Mesothelial cell of epicardium (in vitro differentiated cells): ENCODE measurements at regions not wholly inside any gene's neighbourhood (a gene's known extent, or its start where the extent isn't known, plus 50 kb on each side); places are given as distances from the start of the nearest gene placed in this dataset.
A peak's percentile ranks its signal among the peaks of the same experiment; 100 is the strongest.

ENCODE experiments used
- DNase-seq, 2 experiments: peaks; one replicate each; pipeline ENCODE4 v3.0.0; 2021; ENCODE audit warnings: low spot score in 2 of 2; ENCODE audit not compliant: unreplicated experiment in 2 of 2
- H3K27ac Mint-ChIP-seq: 2 replicates; pipeline ENCODE4 v1.8.0; 2021; ENCODE audit warnings: mixed read lengths
- H3K27me3 Mint-ChIP-seq: 2 replicates; pipeline ENCODE4 v1.8.0; 2021; ENCODE audit warnings: low read depth, mixed read lengths
- H3K36me3 Mint-ChIP-seq: 2 replicates; pipeline ENCODE4 v1.8.0; 2021; ENCODE audit warnings: mixed read lengths
- H3K4me1 Mint-ChIP-seq: 2 replicates; pipeline ENCODE4 v1.8.0; 2021; ENCODE audit warnings: mixed read lengths
- H3K4me3 Mint-ChIP-seq: 2 replicates; pipeline ENCODE4 v1.8.0; 2021; ENCODE audit warnings: mild to moderate bottlenecking, moderate library complexity, mixed read lengths
- H3K9me3 Mint-ChIP-seq: 2 replicates; pipeline ENCODE4 v1.8.0; 2021; ENCODE audit warnings: mixed read lengths
- CTCF ChIP-seq: fragments of 200-600 bp; sonication (generic); IDR thresholded peaks from one replicate; pipeline ENCODE4 v1.5.0; 2021; ENCODE audit warnings: antibody characterized with exemption; ENCODE audit not compliant: unreplicated experiment

GRCh38 chrX:100512471-100512870, 72.3 kb upstream of the TNMD start:
- no peak overlapping the region for H3K4me3 Mint-ChIP-seq
- H3K27ac Mint-ChIP-seq = no peak overlapping the region
- H3K4me1 Mint-ChIP-seq = no peaks in the 10 kb centered on the region
- H3K27me3 Mint-ChIP-seq = no peaks in the 10 kb centered on the region
- peak; percentile 68 for TF ChIP-seq CTCF
- H3K36me3 Mint-ChIP-seq = no peaks in the 10 kb centered on the region
- DNase-seq = no peak
- H3K9me3 Mint-ChIP-seq = peaks cover 18% of the 10 kb centered on the region

GRCh38 chrX:100494646-100495370, 84.7 kb upstream of the PCDH19 start:
- Mint-ChIP-seq H3K27ac (no peak overlapping the region), H3K9me3 (peaks cover 42% of the 10 kb centered on the region), H3K4me1 (peaks cover 14% of the 10 kb centered on the region), H3K4me3 (no peak overlapping the region), H3K27me3 (no peaks in the 10 kb centered on the region), H3K36me3 (no peaks in the 10 kb centered on the region)
- no peak for DNase-seq
- no peak for TF ChIP-seq CTCF

GRCh38 chrX:100491174-100491573, 81.1 kb upstream of the PCDH19 start:
- H3K27me3 Mint-ChIP-seq = no peaks in the 10 kb centered on the region
- no peak overlapping the region for H3K27ac Mint-ChIP-seq
- no peak for TF ChIP-seq CTCF
- no peak overlapping the region for H3K4me3 Mint-ChIP-seq
- H3K4me1 Mint-ChIP-seq = peaks cover 14% of the 10 kb centered on the region
- H3K9me3 Mint-ChIP-seq = peaks cover 17% of the 10 kb centered on the region
- no peak for DNase-seq
- no peaks in the 10 kb centered on the region for H3K36me3 Mint-ChIP-seq

GRCh38 chrX:100487795-100488194, 77.7 kb upstream of the PCDH19 start:
- no peak overlapping the region for H3K4me3 Mint-ChIP-seq
- no peak overlapping the region for H3K27ac Mint-ChIP-seq
- H3K27me3 Mint-ChIP-seq = no peaks in the 10 kb centered on the region

GRCh38 chrX:100484971-100485370, 74.9 kb upstream of the PCDH19 start:
- no peak for DNase-seq
- H3K36me3 Mint-ChIP-seq = no peaks in the 10 kb centered on the region
- H3K4me3 Mint-ChIP-seq = no peak overlapping the region
- H3K27ac Mint-ChIP-seq = no peak overlapping the region
- H3K9me3 Mint-ChIP-seq = peaks cover 19% of the 10 kb centered on the region
- TF ChIP-seq CTCF = no peak
- no peaks in the 10 kb centered on the region for H3K4me1 Mint-ChIP-seq
- no peaks in the 10 kb centered on the region for H3K27me3 Mint-ChIP-seq

More at GRCh38 chrX:100487795-100488194, 77.7 kb upstream of the PCDH19 start:
- TF ChIP-seq CTCF = no peak
- no peaks in the 10 kb centered on the region for H3K36me3 Mint-ChIP-seq
- no peak for DNase-seq
- H3K9me3 Mint-ChIP-seq = peaks cover 12% of the 10 kb centered on the region
- no peaks in the 10 kb centered on the region for H3K4me1 Mint-ChIP-seq

- H3K27ac Mint-ChIP-seq = no peak overlapping the region
- H3K27me3 Mint-ChIP-seq = no peaks in the 10 kb centered on the region
- DNase-seq = no peak
- no peaks in the 10 kb centered on the region for H3K36me3 Mint-ChIP-seq
- H3K4me1 Mint-ChIP-seq = no peaks in the 10 kb centered on the region
- H3K4me3 Mint-ChIP-seq = no peak overlapping the region
- H3K9me3 Mint-ChIP-seq = peaks cover 42% of the 10 kb centered on the region
- no peak for TF ChIP-seq CTCF
These were observed 69.3 kb upstream of the PCDH19 start for GRCh38 chrX:100479329-100479728.
